ENCODE measurements at regions not wholly inside any gene's neighbourhood (a gene's known extent, or its start where the extent isn't known, plus 50 kb on each side); places are given as distances from the start of the nearest gene placed in this dataset.

- no peak for DNase-seq (ENCODE audit: low read depth in 1 of 2, low spot score in 1 of 2)
These were observed 319.8 kb downstream of the GATA3 start for GRCh38 chr10:8374334-8374733.

GRCh38 chr10:8375137-8375536 is 320.6 kb downstream of the GATA3 start:
- no peak for DNase-seq (ENCODE audit: low read depth in 1 of 2, low spot score in 1 of 2)

- DNase-seq (ENCODE audit: low read depth in 1 of 2, low spot score in 1 of 2), result no peak
These were observed 323.9 kb downstream of the GATA3 start for GRCh38 chr10:8378198-8378983.

GRCh38 chr10:8379906-8380832 is 325.7 kb downstream of the GATA3 start:
- no peak for DNase-seq (ENCODE audit: low read depth in 1 of 2, low spot score in 1 of 2)

GRCh38 chr10:8380833-8381496 is 326.5 kb downstream of the GATA3 start:
- DNase-seq (ENCODE audit: low read depth in 1 of 2, low spot score in 1 of 2), result no peak

GRCh38 chr10:8386781-8387180 is 332.3 kb downstream of the GATA3 start:
- no peak for DNase-seq (ENCODE audit: low read depth in 1 of 2, low spot score in 1 of 2)

GRCh38 chr10:8389630-8390029 is 335.1 kb downstream of the GATA3 start:
- no peak for DNase-seq (ENCODE audit: low read depth in 1 of 2, low spot score in 1 of 2)

GRCh38 chr10:8392216-8392615 is 337.7 kb downstream of the GATA3 start:
- DNase-seq (ENCODE audit: low read depth in 1 of 2, low spot score in 1 of 2), result no peak

GRCh38 chr10:8393531-8393930 is 339.0 kb downstream of the GATA3 start:
- no peak for DNase-seq (ENCODE audit: low read depth in 1 of 2, low spot score in 1 of 2)

GRCh38 chr10:8396675-8397074 is 342.2 kb downstream of the GATA3 start:
- DNase-seq (ENCODE audit: low read depth in 1 of 2, low spot score in 1 of 2), result no peak

GRCh38 chr10:8398771-8399170 is 344.3 kb downstream of the GATA3 start:
- no peak for DNase-seq (ENCODE audit: low read depth in 1 of 2, low spot score in 1 of 2)

- DNase-seq (ENCODE audit: low read depth in 1 of 2, low spot score in 1 of 2), result no peak
These were observed 345.7 kb downstream of the GATA3 start for GRCh38 chr10:8400151-8400550.

- DNase-seq (ENCODE audit: low read depth in 1 of 2, low spot score in 1 of 2), result no peak
These were observed 346.4 kb downstream of the GATA3 start for GRCh38 chr10:8400892-8401291.

- DNase-seq (ENCODE audit: low read depth in 1 of 2, low spot score in 1 of 2), result no peak
These were observed 347.0 kb downstream of the GATA3 start for GRCh38 chr10:8401531-8401930.

- peak in 1 of 2 donors; percentile 58 for DNase-seq (ENCODE audit: low read depth in 1 of 2, low spot score in 1 of 2)
These were observed 348.1 kb downstream of the GATA3 start for GRCh38 chr10:8402576-8402975.

GRCh38 chr10:8403711-8404371 is 349.4 kb downstream of the GATA3 start:
- no peak for DNase-seq (ENCODE audit: low read depth in 1 of 2, low spot score in 1 of 2)

- DNase-seq (ENCODE audit: low read depth in 1 of 2, low spot score in 1 of 2), result peak in 1 of 2 donors; percentile 21
These were observed 350.2 kb downstream of the GATA3 start for GRCh38 chr10:8404721-8405120.

- no peak for DNase-seq (ENCODE audit: low read depth in 1 of 2, low spot score in 1 of 2)
These were observed 351.1 kb downstream of the GATA3 start for GRCh38 chr10:8405596-8405995.

GRCh38 chr10:8407501-8408021 is 353.1 kb downstream of the GATA3 start:
- no peak for DNase-seq (ENCODE audit: low read depth in 1 of 2, low spot score in 1 of 2)

GRCh38 chr10:8410506-8410905 is 356.0 kb downstream of the GATA3 start:
- DNase-seq (ENCODE audit: low read depth in 1 of 2, low spot score in 1 of 2), result no peak

GRCh38 chr10:8412541-8412940 is 358.1 kb downstream of the GATA3 start:
- no peak for DNase-seq (ENCODE audit: low read depth in 1 of 2, low spot score in 1 of 2)
